Fibroblast of gingiva (primary cell): ENCODE measurements at regions not wholly inside any gene's neighbourhood (a gene's known extent, or its start where the extent isn't known, plus 50 kb on each side); places are given as distances from the start of the nearest gene placed in this dataset.
A peak's percentile ranks its signal among the peaks of the same experiment; 100 is the strongest.

Experiments
- DNase-seq: peaks from one replicate; pipeline ENCODE4 v3.0.0-alpha.2; 2011; ENCODE audit warnings: low read depth

GRCh38 chr2:12350821-12351220 is 365.9 kb upstream of the TRIB2 start:
- DNase-seq: no peak

- no peak for DNase-seq
These were observed 363.8 kb upstream of the TRIB2 start for GRCh38 chr2:12352889-12353288.

GRCh38 chr2:12361506-12361905 is 355.2 kb upstream of the TRIB2 start:
- DNase-seq: no peak

- DNase-seq: no peak
These were observed 353.6 kb upstream of the TRIB2 start for GRCh38 chr2:12363138-12363537.

GRCh38 chr2:12363569-12363968 is 353.2 kb upstream of the TRIB2 start:
- no peak for DNase-seq

GRCh38 chr2:12369566-12369965 is 347.2 kb upstream of the TRIB2 start:
- no peak for DNase-seq

GRCh38 chr2:12376025-12376424 is 340.7 kb upstream of the TRIB2 start:
- no peak for DNase-seq

- no peak for DNase-seq
These were observed 337.6 kb upstream of the TRIB2 start for GRCh38 chr2:12379143-12379542.

GRCh38 chr2:12381543-12382325 is 335.0 kb upstream of the TRIB2 start:
- DNase-seq: no peak

GRCh38 chr2:12382366-12382765 is 334.4 kb upstream of the TRIB2 start:
- no peak for DNase-seq

GRCh38 chr2:12389344-12390045 is 327.2 kb upstream of the TRIB2 start:
- DNase-seq: peak; percentile 38

- no peak for DNase-seq
These were observed 325.6 kb upstream of the TRIB2 start for GRCh38 chr2:12391116-12391515.

GRCh38 chr2:12396699-12397098 is 320.0 kb upstream of the TRIB2 start:
- no peak for DNase-seq

GRCh38 chr2:12397854-12398253 is 318.9 kb upstream of the TRIB2 start:
- DNase-seq: no peak

- no peak for DNase-seq
These were observed 317.5 kb upstream of the TRIB2 start for GRCh38 chr2:12399240-12399639.

- no peak for DNase-seq
These were observed 316.2 kb upstream of the TRIB2 start for GRCh38 chr2:12400543-12400942.

- no peak for DNase-seq
These were observed 314.1 kb upstream of the TRIB2 start for GRCh38 chr2:12402440-12403139.

- DNase-seq: no peak
These were observed 312.2 kb upstream of the TRIB2 start for GRCh38 chr2:12404497-12404896.

- no peak for DNase-seq
These were observed 309.6 kb upstream of the TRIB2 start for GRCh38 chr2:12407160-12407559.

GRCh38 chr2:12412898-12413305 is 303.8 kb upstream of the TRIB2 start:
- DNase-seq: no peak

- DNase-seq: no peak
These were observed 301.2 kb upstream of the TRIB2 start for GRCh38 chr2:12415536-12415935.

- peak; percentile 66 for DNase-seq
These were observed 300.1 kb upstream of the TRIB2 start for GRCh38 chr2:12416600-12416999.

- no peak for DNase-seq
These were observed 298.9 kb upstream of the TRIB2 start for GRCh38 chr2:12417786-12418185.
